ENCODE measurements at regions not wholly inside any gene's neighbourhood (a gene's known extent, or its start where the extent isn't known, plus 50 kb on each side); places are given as distances from the start of the nearest gene placed in this dataset.
"Not testable (repeated sequence)": the region's sequence is repeated elsewhere in the genome, so short reads cannot be mapped to it uniquely, and the experiment has no call there.

DNA sequence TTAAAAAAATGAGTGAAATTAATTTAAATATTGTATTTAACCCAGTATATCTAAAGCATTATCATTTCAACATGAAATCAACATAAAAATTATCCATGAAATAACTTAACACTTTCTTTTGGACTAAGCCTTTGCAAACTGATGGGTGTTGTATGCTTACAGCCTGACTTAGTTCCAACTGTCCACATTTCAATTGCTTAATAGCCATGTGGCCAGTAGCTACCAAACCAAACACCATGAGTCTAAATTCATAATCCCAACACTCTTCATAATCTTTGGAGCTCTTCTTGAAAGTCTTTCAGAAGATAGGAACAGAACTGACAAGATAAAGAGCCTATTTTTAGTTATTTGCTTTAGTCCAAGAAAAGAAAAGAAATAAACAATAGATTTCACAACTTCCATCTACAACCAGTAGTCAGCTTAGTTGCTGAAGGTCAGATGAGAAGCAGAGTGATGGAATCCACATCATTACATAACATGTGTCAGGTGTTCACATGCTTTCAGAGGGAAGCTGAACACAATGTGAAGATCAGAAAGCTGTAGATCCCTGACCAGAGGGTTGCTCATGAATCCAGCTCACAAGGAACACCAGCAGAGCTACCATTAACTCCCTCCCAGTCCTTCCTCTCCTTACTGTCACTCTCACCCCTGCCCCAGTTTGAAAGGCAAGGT lies 144.0 kb upstream of the ZNF648 start:
- DNase-seq (ENCODE audit: low read depth in 1 of 2, low spot score in 1 of 2), result no peak
- TF ChIP-seq JUND (IDR thresholded peaks at IDR 0.05; ENCODE audit: low read depth), result no peak
- in situ Hi-C loops (cut with HindIII; ENCODE audit: low pct_unique_long_range_greater_than_20kb, low sequenced_read_pairs), result no loop called here

DNA sequence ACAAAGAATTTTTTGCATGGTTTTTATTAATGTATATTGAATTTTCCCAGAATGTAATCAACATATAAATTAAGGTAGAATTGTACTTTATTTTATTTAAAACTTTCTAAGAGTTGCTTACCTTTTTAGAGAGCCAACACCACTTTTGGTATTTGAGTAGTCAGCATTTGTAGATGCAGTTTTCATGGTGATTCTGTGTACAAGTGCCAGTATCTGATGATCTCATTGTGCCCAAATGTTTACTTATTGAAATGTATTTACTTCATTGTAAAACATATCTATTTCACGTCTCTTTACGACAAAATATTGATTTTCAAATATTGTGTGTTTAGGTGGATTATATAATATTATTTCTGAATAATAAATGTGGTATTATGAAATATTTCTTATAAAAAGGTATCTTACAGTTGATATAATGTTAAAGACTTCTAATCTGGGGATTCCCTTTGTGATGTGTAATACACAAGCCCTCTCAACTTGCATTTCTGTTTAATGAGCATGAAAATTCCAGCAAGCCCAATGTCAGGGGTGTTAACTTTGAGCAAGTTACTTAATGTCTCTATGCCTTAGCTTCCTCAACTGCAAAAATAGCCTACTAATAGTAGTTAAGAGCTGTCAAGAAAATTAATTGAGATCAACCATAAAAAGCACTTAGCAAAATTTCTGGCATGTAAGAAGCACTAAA lies 141.8 kb upstream of the ZNF648 start:
- in situ Hi-C loops (cut with HindIII; ENCODE audit: low pct_unique_long_range_greater_than_20kb, low sequenced_read_pairs), result no loop called here
- no peak for DNase-seq (ENCODE audit: low read depth in 1 of 2, low spot score in 1 of 2)
- no peak for TF ChIP-seq JUND (IDR thresholded peaks at IDR 0.05; ENCODE audit: low read depth)

DNA sequence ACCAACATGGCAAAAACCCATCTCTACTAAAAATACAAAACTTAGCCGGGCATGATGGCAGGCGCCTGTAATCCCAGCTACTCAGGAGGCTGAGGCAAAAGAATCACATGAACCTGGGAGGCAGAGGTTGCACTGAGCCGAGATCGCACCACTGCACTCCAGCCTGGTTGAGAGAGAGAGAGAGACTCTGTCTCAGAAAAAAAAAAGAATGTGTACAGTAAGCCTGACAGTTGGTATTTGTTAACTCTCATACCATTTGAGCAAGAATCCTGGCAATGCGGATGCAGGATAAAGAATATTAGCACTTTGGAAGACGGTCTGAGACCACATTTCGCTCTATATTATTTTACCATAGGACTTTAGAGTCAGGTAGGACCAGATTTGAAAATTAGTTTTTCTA lies 140.0 kb upstream of the ZNF648 start:
- DNase-seq (ENCODE audit: low read depth in 1 of 2, low spot score in 1 of 2); in situ Hi-C loops (cut with HindIII; ENCODE audit: low pct_unique_long_range_greater_than_20kb, low sequenced_read_pairs): not testable (repeated sequence)

DNA sequence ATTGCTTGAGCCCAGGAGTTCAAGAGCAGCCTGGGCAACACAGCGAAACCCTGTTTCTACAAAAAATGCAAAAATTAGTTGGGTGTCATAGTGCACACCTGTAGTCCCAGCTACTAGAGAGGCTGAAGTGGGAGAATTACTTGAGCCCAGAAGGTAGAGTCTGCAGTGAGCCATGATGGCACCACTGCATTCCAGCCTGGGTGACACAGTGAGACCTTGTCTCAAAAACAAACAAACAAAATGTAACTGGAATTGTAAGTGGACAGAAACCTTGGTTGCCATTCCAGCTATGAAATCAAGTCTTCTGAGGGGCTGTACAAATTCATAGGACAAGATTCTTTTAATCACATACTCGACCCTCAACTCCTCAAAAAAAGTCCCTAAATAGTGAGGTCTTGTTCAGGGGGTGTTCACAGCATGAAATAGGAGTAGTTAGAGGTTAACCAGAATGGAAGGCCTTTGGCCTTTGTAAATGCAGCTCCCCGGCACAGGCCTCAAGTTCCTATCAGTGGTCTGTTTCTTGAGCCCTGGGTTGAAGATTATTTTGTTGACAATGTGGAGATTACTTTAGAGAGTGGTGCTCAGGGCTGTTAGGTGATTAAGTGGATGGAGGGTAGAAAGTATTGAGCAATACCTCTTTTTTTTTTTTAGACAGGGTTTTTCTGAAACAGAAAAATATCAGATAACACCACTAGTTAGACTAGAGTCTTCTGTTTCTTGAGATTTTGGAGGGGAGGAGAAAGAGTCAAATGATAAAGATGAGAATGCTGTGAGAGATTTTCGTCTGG lies 138.7 kb upstream of the ZNF648 start:
- in situ Hi-C loops (cut with HindIII; ENCODE audit: low pct_unique_long_range_greater_than_20kb, low sequenced_read_pairs), result no loop called here
- TF ChIP-seq JUND (IDR thresholded peaks at IDR 0.05; ENCODE audit: low read depth), result no peak
- no peak for DNase-seq (ENCODE audit: low read depth in 1 of 2, low spot score in 1 of 2)

DNA sequence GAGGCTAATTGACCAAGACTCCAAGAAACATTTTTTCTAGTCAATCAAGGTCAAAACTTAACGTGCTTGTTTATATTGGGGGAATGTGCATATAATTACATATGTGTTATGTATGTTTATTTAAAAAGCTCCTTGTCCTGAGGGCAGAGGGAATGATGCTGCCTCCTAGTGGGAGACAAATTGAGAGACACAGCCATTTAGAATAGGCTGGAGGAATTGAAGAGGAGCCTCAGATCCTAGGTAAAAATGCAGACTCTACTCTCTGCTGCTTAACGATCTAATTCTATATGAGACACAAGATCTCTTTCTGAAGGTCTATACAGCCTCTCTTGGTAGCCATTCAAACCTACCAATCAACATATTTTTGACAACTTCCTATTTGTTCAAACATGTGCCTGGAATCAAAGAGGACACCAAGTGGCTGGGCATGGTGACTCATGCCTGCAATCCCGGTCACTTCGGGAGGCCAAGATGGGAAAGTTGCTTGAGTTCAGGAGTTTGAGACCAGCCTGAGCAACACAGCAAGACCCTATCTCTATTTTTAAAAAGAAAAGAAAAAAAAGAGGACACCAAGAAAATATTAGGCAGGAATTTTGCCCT lies 136.6 kb upstream of the ZNF648 start:
- TF ChIP-seq JUND (IDR thresholded peaks at IDR 0.05; ENCODE audit: low read depth), result no peak
- in situ Hi-C loops (cut with HindIII; ENCODE audit: low pct_unique_long_range_greater_than_20kb, low sequenced_read_pairs), result no loop called here
- DNase-seq (ENCODE audit: low read depth in 1 of 2, low spot score in 1 of 2), result peak in 1 of 2 experiments; percentile 45

DNA sequence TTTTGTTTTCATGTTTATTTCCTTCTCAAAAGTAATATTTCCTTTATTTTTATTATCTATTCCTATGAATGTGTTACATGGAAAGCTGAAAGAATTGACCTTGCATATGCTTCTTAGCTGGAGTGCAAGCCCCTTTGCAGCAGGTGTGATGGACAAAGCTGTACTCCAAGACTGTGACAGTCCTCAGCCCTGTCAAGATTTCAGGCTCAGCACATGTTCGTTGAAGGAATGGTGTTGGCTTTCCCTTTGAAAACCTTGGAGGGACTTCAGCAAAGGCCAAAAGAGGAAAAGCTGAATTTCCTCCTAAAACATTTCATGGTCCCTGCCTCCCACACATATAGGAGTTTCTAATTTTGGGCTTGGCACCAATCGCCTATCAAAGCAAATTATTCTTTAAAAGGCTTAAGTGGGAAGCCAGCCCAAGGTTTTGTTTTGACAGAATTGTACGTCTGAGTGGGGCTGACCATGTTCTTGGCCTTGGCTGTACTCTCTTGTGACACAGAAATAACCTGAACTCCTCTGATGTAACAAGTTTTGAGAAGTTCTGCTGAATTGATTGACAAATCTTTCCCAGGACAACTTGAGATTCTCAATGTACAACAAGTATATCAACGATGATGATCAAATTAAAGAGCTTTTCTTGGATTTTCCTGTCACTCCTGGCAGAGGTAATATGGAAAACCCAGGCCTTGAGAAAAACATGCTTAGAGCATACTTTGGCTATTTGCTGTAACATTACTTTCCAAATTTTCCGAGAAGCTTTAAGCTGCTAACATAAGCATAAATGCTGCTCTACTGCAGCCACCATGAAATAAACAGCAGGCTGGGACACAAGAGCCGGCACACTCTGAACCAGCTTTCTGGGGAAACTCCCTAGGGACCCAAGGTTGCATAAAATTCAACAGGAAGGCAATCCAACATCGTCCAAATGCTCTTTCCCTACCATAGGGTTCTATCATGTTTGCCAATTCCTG lies 135.7 kb upstream of the ZNF648 start:
- TF ChIP-seq JUND (IDR thresholded peaks at IDR 0.05; ENCODE audit: low read depth), result no peak
- no peak for DNase-seq (ENCODE audit: low read depth in 1 of 2, low spot score in 1 of 2)
- in situ Hi-C loops (cut with HindIII; ENCODE audit: low pct_unique_long_range_greater_than_20kb, low sequenced_read_pairs), result no loop called here

DNA sequence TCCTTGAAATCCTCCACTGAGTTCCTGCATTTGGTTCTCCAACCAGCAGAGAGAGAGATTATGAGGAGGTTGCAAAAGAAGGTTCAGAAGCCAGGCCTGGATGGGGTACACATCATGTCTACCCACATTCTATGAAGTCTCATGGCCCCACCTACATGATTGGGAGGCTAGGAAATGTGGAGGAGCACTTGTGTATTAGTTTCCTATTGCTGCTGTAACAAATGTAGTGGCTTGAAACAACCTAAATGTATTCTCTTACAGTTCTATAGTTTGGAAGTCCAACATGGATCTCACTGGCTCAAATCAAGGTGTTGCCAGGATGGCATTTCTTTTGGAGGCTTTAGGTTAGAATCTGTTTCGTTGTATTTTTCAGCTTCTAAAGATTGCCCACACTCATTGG lies 134.2 kb upstream of the ZNF648 start:
- in situ Hi-C loops (cut with HindIII; ENCODE audit: low pct_unique_long_range_greater_than_20kb, low sequenced_read_pairs), result no loop called here
- TF ChIP-seq JUND (IDR thresholded peaks at IDR 0.05; ENCODE audit: low read depth), result no peak
- no peak for DNase-seq (ENCODE audit: low read depth in 1 of 2, low spot score in 1 of 2)

DNA sequence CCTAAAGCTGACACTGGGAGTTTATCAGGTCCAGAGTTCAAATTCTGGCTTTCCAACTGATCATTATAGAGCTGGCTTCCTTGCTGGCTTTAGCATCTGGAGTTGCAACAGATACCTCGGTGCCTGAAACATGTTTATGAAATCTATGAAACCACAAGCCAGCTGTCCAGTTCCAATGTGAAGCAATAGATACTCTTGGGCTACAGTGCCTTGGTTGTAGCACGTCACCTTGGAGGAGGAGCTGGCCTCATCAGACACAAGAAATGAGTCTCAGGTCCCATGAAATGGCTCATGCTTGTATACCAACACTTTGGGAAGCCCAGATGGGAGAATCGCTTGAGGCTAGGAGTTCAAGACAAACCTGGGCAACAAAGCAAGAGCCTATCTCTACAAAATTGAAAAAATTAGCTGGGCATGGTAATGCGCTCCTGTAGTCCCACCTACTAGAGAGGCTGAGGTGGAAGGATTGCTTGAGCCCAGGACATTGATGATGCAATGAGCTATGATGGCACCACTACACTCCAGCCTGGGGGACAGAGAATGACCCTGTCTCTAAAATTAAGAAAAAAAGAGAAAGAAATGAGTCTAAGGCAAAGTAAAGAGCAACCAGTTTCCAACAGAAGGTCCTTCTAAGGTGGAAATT lies 132.5 kb upstream of the ZNF648 start:
- DNase-seq (ENCODE audit: low read depth in 1 of 2, low spot score in 1 of 2), result no peak
- in situ Hi-C loops (cut with HindIII; ENCODE audit: low pct_unique_long_range_greater_than_20kb, low sequenced_read_pairs), result no loop called here
- no peak for TF ChIP-seq JUND (IDR thresholded peaks at IDR 0.05; ENCODE audit: low read depth)

DNA sequence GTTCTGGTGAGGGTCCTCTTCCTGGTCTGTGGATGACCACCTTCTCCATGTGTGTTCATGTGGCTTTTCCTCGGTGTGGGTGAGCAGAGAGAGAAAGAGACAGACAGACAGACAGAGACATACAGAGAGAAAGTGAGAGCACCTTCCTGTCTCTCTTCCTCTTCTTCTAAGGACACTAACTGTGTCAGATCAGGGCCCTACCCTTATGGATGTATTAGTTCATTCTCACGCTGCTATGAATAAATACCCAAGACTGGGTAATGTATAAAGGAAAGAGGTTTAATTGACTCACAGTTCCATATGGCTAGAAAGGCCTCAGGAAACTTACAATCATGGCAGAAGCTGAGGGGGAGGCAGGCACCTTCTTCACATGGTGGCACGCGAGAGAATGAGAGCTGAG lies 131.5 kb upstream of the ZNF648 start:
- TF ChIP-seq JUND (IDR thresholded peaks at IDR 0.05; ENCODE audit: low read depth), result no peak
- in situ Hi-C loops (cut with HindIII; ENCODE audit: low pct_unique_long_range_greater_than_20kb, low sequenced_read_pairs), result no loop called here
- no peak for DNase-seq (ENCODE audit: low read depth in 1 of 2, low spot score in 1 of 2)

DNA sequence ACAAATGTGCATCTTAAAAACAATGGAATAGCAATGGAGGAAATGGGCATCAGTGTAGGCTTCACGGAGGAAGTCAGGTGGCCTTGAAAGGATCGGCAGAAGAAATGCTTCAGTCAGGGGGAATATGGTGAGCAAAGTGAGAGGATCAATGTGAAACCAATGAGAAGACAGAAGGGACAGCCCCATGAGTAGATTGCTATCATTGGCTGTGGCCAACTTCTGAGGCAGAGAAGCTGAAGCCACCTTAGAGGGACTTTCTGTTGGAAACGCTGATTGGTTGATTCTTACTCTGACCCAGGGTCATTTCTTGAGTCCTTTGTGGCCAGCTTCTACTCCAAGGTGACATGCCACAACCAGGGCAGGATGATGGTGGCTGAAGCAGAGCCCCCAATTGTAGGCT lies 130.7 kb upstream of the ZNF648 start:
- no peak for TF ChIP-seq JUND (IDR thresholded peaks at IDR 0.05; ENCODE audit: low read depth)
- in situ Hi-C loops (cut with HindIII; ENCODE audit: low pct_unique_long_range_greater_than_20kb, low sequenced_read_pairs), result no loop called here
- no peak for DNase-seq (ENCODE audit: low read depth in 1 of 2, low spot score in 1 of 2)

DNA sequence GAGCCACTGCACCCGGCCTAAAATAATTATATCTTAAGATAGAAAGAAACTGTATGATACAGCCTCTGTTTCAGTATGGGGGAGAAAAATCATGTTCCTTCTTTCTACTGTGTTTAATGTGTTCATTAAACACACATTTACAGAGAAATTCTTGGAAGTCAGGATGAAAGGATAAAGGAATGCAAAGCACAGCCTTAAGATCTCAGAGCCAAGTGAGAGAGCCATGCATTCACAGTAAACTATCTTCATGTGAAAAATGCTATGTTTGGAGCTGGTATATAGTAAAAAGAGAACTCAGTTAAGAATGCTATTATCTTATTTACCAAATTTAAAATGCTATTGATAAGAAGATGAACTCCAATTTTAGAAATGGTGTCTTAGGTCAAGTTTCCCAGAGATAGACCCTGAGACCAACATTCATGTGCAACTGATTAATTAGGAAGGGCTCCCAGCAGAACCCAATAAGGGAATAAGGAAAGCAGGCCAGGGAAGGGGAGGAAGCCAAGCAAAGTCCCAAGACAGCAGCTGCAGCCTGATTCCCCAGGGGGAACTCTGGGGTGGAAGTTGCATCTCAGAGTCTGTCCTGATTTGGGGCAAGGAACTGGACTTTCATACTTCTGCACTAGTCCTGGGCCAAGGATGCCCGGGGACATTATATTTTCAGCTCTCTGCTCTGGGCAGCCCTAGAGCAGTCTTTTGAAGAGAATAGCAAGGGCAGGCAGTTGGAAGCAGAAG lies 130.0 kb upstream of the ZNF648 start:
- no peak for TF ChIP-seq JUND (IDR thresholded peaks at IDR 0.05; ENCODE audit: low read depth)
- in situ Hi-C loops (cut with HindIII; ENCODE audit: low pct_unique_long_range_greater_than_20kb, low sequenced_read_pairs), result no loop called here
- DNase-seq (ENCODE audit: low read depth in 1 of 2, low spot score in 1 of 2), result no peak

Data from T47D (cell line).